WTC11 (cell line): ENCODE measurements at regions not wholly inside any gene's neighbourhood (a gene's known extent, or its start where the extent isn't known, plus 50 kb on each side); places are given as distances from the start of the nearest gene placed in this dataset.

Experiments
- ATAC-seq: fragments of 200-7000 bp; cut with Tn5 transposase; 2 replicates; pipeline ENCODE4 v1.10.0; 2021; ENCODE audit warnings: mild to moderate bottlenecking, moderate library complexity
- CTCF ChIA-PET: fragments of 300-600 bp; sonication (Branson Sonifier 250); formaldehyde crosslinking; loops from one replicate; lab custom pipeline; 2021; ENCODE audit warnings: antibody characterized with exemption; lab: Charles Lee
- POLR2A ChIA-PET: fragments of 350-600 bp; sonication (Branson Sonifier 250); formaldehyde crosslinking; loops from one replicate; lab custom pipeline; 2021; ENCODE audit warnings: antibody characterized with exemption; lab: Charles Lee
- DNase-seq: peaks from one replicate; pipeline ENCODE4 v3.0.0; 2021; ENCODE audit warnings: low spot score
- H3K27ac Mint-ChIP-seq: 2 replicates; pipeline ENCODE4 v1.8.0; 2021; ENCODE audit warnings: mixed read lengths
- H3K27me3 Mint-ChIP-seq: 2 replicates; pipeline ENCODE4 v1.8.0; 2021; ENCODE audit warnings: low read depth, mild to moderate bottlenecking, moderate library complexity, mixed read lengths
- H3K36me3 Mint-ChIP-seq: 2 replicates; pipeline ENCODE4 v1.8.0; 2021; ENCODE audit warnings: mixed read lengths
- H3K4me1 Mint-ChIP-seq: 2 replicates; pipeline ENCODE4 v1.8.0; 2022; ENCODE audit warnings: mixed read lengths
- H3K4me3 Mint-ChIP-seq: 2 replicates; pipeline ENCODE4 v1.8.0; 2021; ENCODE audit warnings: mild to moderate bottlenecking, moderate library complexity, mixed read lengths
- H3K9me3 Mint-ChIP-seq: 2 replicates; pipeline ENCODE4 v1.8.0; 2021; ENCODE audit warnings: mixed read lengths
- AFF4 ChIP-seq: sonication (generic); formaldehyde crosslinking; IDR thresholded peaks from 2 replicates; pipeline ENCODE4 v1.8.1; 2023; ENCODE audit warnings: mild to moderate bottlenecking, missing genetic modification reagents, borderline replicate concordance
- ELF4 ChIP-seq: sonication (generic); formaldehyde crosslinking; IDR thresholded peaks from 2 replicates; pipeline ENCODE4 v1.8.1; 2022; ENCODE audit warnings: low read depth, mild to moderate bottlenecking, moderate library complexity, missing genetic modification reagents
- ERG ChIP-seq: fragments of 250-450 bp; sonication (Bioruptor Pico); IDR thresholded peaks from 2 replicates; pipeline ENCODE4 v1.8.0; 2021; ENCODE audit warnings: mild to moderate bottlenecking
- ESRRA ChIP-seq: sonication (generic); formaldehyde crosslinking; IDR thresholded peaks from 2 replicates; pipeline ENCODE4 v1.8.1; 2022; ENCODE audit warnings: mild to moderate bottlenecking, missing genetic modification reagents, borderline replicate concordance
- FOXK1 ChIP-seq: sonication (generic); formaldehyde crosslinking; IDR thresholded peaks from 2 replicates; pipeline ENCODE4 v1.8.0; 2022; ENCODE audit warnings: mild to moderate bottlenecking, moderate library complexity, missing genetic modification reagents
- GRHL2 ChIP-seq: fragments of 250-450 bp; sonication (Bioruptor Pico); IDR thresholded peaks from 2 replicates; pipeline ENCODE4 v1.8.0; 2022; ENCODE audit warnings: mild to moderate bottlenecking, moderate library complexity; ENCODE audit not compliant: insufficient replicate concordance, severe bottlenecking
- IRF2 ChIP-seq: sonication (generic); formaldehyde crosslinking; IDR thresholded peaks from 2 replicates; pipeline ENCODE4 v1.8.0; 2022; ENCODE audit warnings: low read depth, missing genetic modification reagents, borderline replicate concordance
- NFYB ChIP-seq: sonication (generic); formaldehyde crosslinking; conservative IDR thresholded peaks from 2 replicates; pipeline ENCODE4 v1.8.0; 2022; ENCODE audit warnings: low read depth, missing genetic modification reagents
- OVOL2 ChIP-seq: fragments of 250-450 bp; sonication (Bioruptor Pico); IDR thresholded peaks from 2 replicates; pipeline ENCODE4 v1.9.0; 2021; ENCODE audit warnings: mild to moderate bottlenecking, borderline replicate concordance
- RORB ChIP-seq: fragments of 250-450 bp; sonication (Bioruptor Pico); IDR thresholded peaks from 2 replicates; pipeline ENCODE4 v1.9.0; 2021; ENCODE audit warnings: mild to moderate bottlenecking
- STAT6 ChIP-seq: sonication (generic); formaldehyde crosslinking; conservative IDR thresholded peaks from 2 replicates; pipeline ENCODE4 v1.8.1; 2023; ENCODE audit warnings: mild to moderate bottlenecking, low read depth, missing genetic modification reagents, moderate library complexity
- ZNF232 ChIP-seq: sonication (generic); formaldehyde crosslinking; IDR thresholded peaks from 2 replicates; pipeline ENCODE4 v1.8.0; 2022; ENCODE audit warnings: mild to moderate bottlenecking, missing genetic modification reagents
- ZNF317 ChIP-seq: sonication (generic); formaldehyde crosslinking; IDR thresholded peaks from 2 replicates; pipeline ENCODE4 v1.8.1; 2023; ENCODE audit warnings: low read depth, mild to moderate bottlenecking, moderate library complexity, missing genetic modification reagents, borderline replicate concordance
- TF ChIP-seq, protein P1 (sequence below): sonication (generic); formaldehyde crosslinking; IDR thresholded peaks from 2 replicates; pipeline ENCODE4 v1.8.1; 2023; ENCODE audit warnings: mild to moderate bottlenecking, moderate library complexity, missing genetic modification reagents
- TF ChIP-seq, protein P2 (sequence below): sonication (generic); formaldehyde crosslinking; conservative IDR thresholded peaks from 2 replicates; pipeline ENCODE4 v1.8.1; 2022; ENCODE audit warnings: mild to moderate bottlenecking, missing genetic modification reagents
- TF ChIP-seq, protein P3 (sequence below): fragments of 250-450 bp; sonication (Bioruptor Pico); IDR thresholded peaks from 2 replicates; pipeline ENCODE4 v1.9.0; 2021; ENCODE audit warnings: moderate library complexity, mild to moderate bottlenecking, inconsistent platforms, borderline replicate concordance

DNA sequence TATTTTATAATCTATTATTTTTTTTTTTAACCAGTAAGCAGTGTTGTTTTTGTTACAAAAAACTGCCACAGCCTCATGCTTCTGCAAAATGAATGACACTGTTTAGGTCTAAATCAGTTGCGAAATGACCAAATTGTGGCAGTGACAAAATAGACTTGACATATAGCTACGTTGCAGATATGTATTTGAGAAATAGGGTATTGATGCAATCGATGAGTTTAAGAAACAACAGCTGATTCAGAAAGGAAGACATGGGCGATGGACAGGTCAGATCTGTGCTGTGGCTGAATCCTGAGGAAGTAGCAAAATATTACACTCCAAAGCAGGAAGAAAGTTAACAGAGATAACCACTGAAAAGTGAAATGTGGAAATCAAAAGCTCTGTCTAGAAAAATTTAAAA lies 89.0 kb upstream of the STEAP4 start:
- ChIA-PET POLR2A (no interaction called here), CTCF (no interaction called here)
- Mint-ChIP-seq H3K36me3 (no peaks in the 10 kb centered on the region), H3K4me3 (no peak overlapping the region), H3K4me1 (peaks cover 20% of the 10 kb centered on the region), H3K9me3 (no peaks in the 10 kb centered on the region), H3K27me3 (no peaks in the 10 kb centered on the region), H3K27ac (no peak overlapping the region)
- TF ChIP-seq ESRRA (CRISPR knock-in tag) = no peak
- TF ChIP-seq FOXK1 (CRISPR knock-in tag) = no peak
- TF ChIP-seq IRF2 (CRISPR knock-in tag) = no peak
- no peak for TF ChIP-seq ZNF232 (CRISPR knock-in tag)
- TF ChIP-seq GRHL2 (CRISPR knock-in tag) = no peak
- TF ChIP-seq, protein P1, sequence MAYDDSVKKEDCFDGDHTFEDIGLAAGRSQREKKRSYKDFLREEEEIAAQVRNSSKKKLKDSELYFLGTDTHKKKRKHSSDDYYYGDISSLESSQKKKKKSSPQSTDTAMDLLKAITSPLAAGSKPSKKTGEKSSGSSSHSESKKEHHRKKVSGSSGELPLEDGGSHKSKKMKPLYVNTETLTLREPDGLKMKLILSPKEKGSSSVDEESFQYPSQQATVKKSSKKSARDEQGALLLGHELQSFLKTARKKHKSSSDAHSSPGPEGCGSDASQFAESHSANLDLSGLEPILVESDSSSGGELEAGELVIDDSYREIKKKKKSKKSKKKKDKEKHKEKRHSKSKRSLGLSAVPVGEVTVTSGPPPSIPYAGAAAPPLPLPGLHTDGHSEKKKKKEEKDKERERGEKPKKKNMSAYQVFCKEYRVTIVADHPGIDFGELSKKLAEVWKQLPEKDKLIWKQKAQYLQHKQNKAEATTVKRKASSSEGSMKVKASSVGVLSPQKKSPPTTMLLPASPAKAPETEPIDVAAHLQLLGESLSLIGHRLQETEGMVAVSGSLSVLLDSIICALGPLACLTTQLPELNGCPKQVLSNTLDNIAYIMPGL (CRISPR knock-in tag) = no peak
- no peak for TF ChIP-seq ELF4 (CRISPR knock-in tag)
- no peak for TF ChIP-seq OVOL2 (CRISPR knock-in tag)
- TF ChIP-seq STAT6 (CRISPR knock-in tag) = no peak
- TF ChIP-seq, protein P2, sequence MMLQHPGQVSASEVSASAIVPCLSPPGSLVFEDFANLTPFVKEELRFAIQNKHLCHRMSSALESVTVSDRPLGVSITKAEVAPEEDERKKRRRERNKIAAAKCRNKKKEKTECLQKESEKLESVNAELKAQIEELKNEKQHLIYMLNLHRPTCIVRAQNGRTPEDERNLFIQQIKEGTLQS (CRISPR knock-in tag) = no peak
- no peak for TF ChIP-seq NFYB
- TF ChIP-seq ZNF317 (CRISPR knock-in tag) = no peak
- no peak for TF ChIP-seq ERG (CRISPR knock-in tag)
- TF ChIP-seq AFF4 (CRISPR knock-in tag) = no peak
- TF ChIP-seq, protein P3, sequence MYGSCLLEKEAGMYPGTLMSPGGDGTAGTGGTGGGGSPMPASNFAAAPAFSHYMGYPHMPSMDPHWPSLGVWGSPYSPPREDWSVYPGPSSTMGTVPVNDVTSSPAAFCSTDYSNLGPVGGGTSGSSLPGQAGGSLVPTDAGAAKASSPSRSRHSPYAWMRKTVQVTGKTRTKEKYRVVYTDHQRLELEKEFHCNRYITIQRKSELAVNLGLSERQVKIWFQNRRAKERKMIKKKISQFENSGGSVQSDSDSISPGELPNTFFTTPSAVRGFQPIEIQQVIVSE (CRISPR knock-in tag) = no peak
- no peak for TF ChIP-seq RORB (CRISPR knock-in tag)
- ATAC-seq (no peak), DNase-seq (no peak)
